Naive thymus-derived CD4-positive, alpha-beta T cell (primary cell): ENCODE measurements at regions not wholly inside any gene's neighbourhood (a gene's known extent, or its start where the extent isn't known, plus 50 kb on each side); places are given as distances from the start of the nearest gene placed in this dataset.

Experiments
- ATAC-seq: fragments of 150-1000 bp; cut with Tn5 transposase; 2 replicates; pipeline ENCODE4 v1.10.0; 2021; ENCODE audit warnings: mild to moderate bottlenecking, moderate library complexity
- CTCF ChIA-PET: fragments of 350-600 bp; sonication (Branson Sonifier 250); formaldehyde crosslinking; loops from one replicate; lab custom pipeline; 2021; ENCODE audit warnings: antibody characterized with exemption; lab: Charles Lee
- POLR2A ChIA-PET: fragments of 350-600 bp; sonication (Branson Sonifier 250); formaldehyde crosslinking; loops from one replicate; lab custom pipeline; 2021; ENCODE audit warnings: antibody characterized with exemption, inconsistent platforms; lab: Charles Lee
- DNase-seq, 9 donors: peaks; one replicate each; pipeline versions ENCODE4 v3.0.0 to v3.0.0-alpha.2; 2020 to 2022; ENCODE audit warnings: mixed read lengths in 1 of 9
- H3K27ac ChIP-seq: one replicate; pipeline ENCODE4 v1.7.0; 2013; ENCODE audit warnings: mild to moderate bottlenecking, low read depth, low read length, moderate library complexity
- H3K27me3 ChIP-seq, 2 donors: one replicate each; pipeline ENCODE4 v1.7.0; 2013; ENCODE audit warnings: low read length in 2 of 2, mild to moderate bottlenecking in 2 of 2, moderate library complexity in 2 of 2; ENCODE audit not compliant: control insufficient read depth in 2 of 2, insufficient read depth in 2 of 2
- H3K36me3 ChIP-seq, 3 experiments: 1 replicate in 2 of 3; 2 replicates in 1 of 3; pipeline ENCODE4 v1.7.0; 2013; ENCODE audit warnings: low read length in 3 of 3, mild to moderate bottlenecking in 3 of 3, moderate library complexity in 1 of 3; ENCODE audit not compliant: insufficient read depth in 3 of 3, control insufficient read depth in 2 of 3
- H3K4me1 ChIP-seq, 2 donors: one replicate each; pipeline ENCODE4 v1.7.0; 2013; ENCODE audit warnings: low read length in 2 of 2, mild to moderate bottlenecking in 2 of 2, moderate library complexity in 1 of 2; ENCODE audit not compliant: control insufficient read depth in 2 of 2, insufficient read depth in 2 of 2
- H3K4me3 ChIP-seq: 2 replicates; pipeline ENCODE4 v1.7.0; 2013; ENCODE audit warnings: mild to moderate bottlenecking, low read length
- H3K9me3 ChIP-seq, 3 experiments: 1 replicate in 2 of 3; 2 replicates in 1 of 3; pipeline ENCODE4 v1.7.0; 2013; ENCODE audit warnings: low read length in 3 of 3; ENCODE audit not compliant: control insufficient read depth in 2 of 3
- H3K27ac Mint-ChIP-seq, 9 donors: one replicate each; pipeline ENCODE4 v1.8.0; 2020 to 2022; ENCODE audit warnings: mixed read lengths in 9 of 9, mild to moderate bottlenecking in 8 of 9, moderate library complexity in 5 of 9, inconsistent platforms in 2 of 9
- H3K27me3 Mint-ChIP-seq, 5 donors: one replicate each; pipeline ENCODE4 v1.8.0; 2021 to 2022; ENCODE audit warnings: mixed read lengths in 5 of 5, mild to moderate bottlenecking in 1 of 5
- H3K36me3 Mint-ChIP-seq, 5 donors: one replicate each; pipeline ENCODE4 v1.8.0; 2020 to 2022; ENCODE audit warnings: mixed read lengths in 5 of 5, mild to moderate bottlenecking in 3 of 5, inconsistent platforms in 1 of 5
- H3K4me1 Mint-ChIP-seq, 7 donors: one replicate each; pipeline ENCODE4 v1.8.0; 2020 to 2022; ENCODE audit warnings: mixed read lengths in 7 of 7, mild to moderate bottlenecking in 3 of 7, inconsistent platforms in 1 of 7
- H3K4me3 Mint-ChIP-seq, 10 donors: one replicate each; pipeline ENCODE4 v1.8.0; 2020 to 2022; ENCODE audit warnings: mild to moderate bottlenecking in 10 of 10, mixed read lengths in 10 of 10, moderate library complexity in 6 of 10, inconsistent platforms in 2 of 10
- H3K9me3 Mint-ChIP-seq, 11 donors: one replicate each; pipeline ENCODE4 v1.8.0; 2020 to 2022; ENCODE audit warnings: mixed read lengths in 11 of 11, mild to moderate bottlenecking in 4 of 11, inconsistent platforms in 1 of 11, moderate library complexity in 1 of 11
- intact Hi-C, 2 donors: fragments of 100-400 bp; cut with micrococcal nuclease; formaldehyde crosslinking; loops; one replicate each; pipeline ENCODE4 v1.15.1; 2023

- no peaks in the 10 kb centered on the region for H3K9me3 Mint-ChIP-seq
- no peak for DNase-seq
- no peak overlapping the region for H3K27ac Mint-ChIP-seq
- no peaks in the 10 kb centered on the region for H3K4me1 ChIP-seq
- H3K4me1 Mint-ChIP-seq: no peaks in the 10 kb centered on the region
- no peak overlapping the region for H3K4me3 Mint-ChIP-seq
- H3K36me3 ChIP-seq: no peaks in the 10 kb centered on the region
- H3K27ac ChIP-seq: no peak overlapping the region
- peaks cover 6 to 35% (median 29%) of the 10 kb centered on the region in 5 donors for H3K27me3 Mint-ChIP-seq
- no peaks in the 10 kb centered on the region for H3K27me3 ChIP-seq
- H3K9me3 ChIP-seq: no peaks in the 10 kb centered on the region
- H3K4me3 ChIP-seq: no peak overlapping the region
- intact Hi-C loops: no loop called here
- POLR2A ChIA-PET: no interaction called here
- CTCF ChIA-PET: no interaction called here
- ATAC-seq: no peak
- no peaks in the 10 kb centered on the region for H3K36me3 Mint-ChIP-seq
These were observed 307.9 kb upstream of the SMARCA2 start for GRCh38 chr9:1707291-1707690.

GRCh38 chr9:1708219-1708618, 306.9 kb upstream of the SMARCA2 start:
- no peaks in the 10 kb centered on the region for H3K4me1 ChIP-seq
- no peak overlapping the region for H3K27ac ChIP-seq
- Mint-ChIP-seq H3K9me3 (no peaks in the 10 kb centered on the region), H3K36me3 (no peaks in the 10 kb centered on the region), H3K27ac (no peak overlapping the region), H3K4me3 (no peak overlapping the region), H3K4me1 (no peaks in the 10 kb centered on the region), H3K27me3 (peaks cover 8 to 35% (median 20%) of the 10 kb centered on the region in 5 donors)
- DNase-seq (no peak), ATAC-seq (no peak)
- H3K9me3 ChIP-seq: no peaks in the 10 kb centered on the region
- intact Hi-C loops: loop anchor here in 1 of 2 donors (2.0 kb wide), 1 partner anchor 359 kb away; no protein-coding TSS in a partner anchor
- H3K4me3 ChIP-seq: no peak overlapping the region
- H3K36me3 ChIP-seq: no peaks in the 10 kb centered on the region
- no peaks in the 10 kb centered on the region for H3K27me3 ChIP-seq
- ChIA-PET CTCF (interaction anchor here (1.0 to 1.2 kb wide), 2 partner anchors 12 to 389 kb away, joined by 3 read pairs; no protein-coding TSS in a partner anchor), POLR2A (no interaction called here)

GRCh38 chr9:1709347-1709746, 305.8 kb upstream of the SMARCA2 start:
- CTCF ChIA-PET: interaction anchor here (0.7 to 1.6 kb wide), 3 partner anchors 13 to 378 kb away, joined by 3 to 4 read pairs (median 3); no protein-coding TSS in a partner anchor
- H3K36me3 ChIP-seq: no peaks in the 10 kb centered on the region
- no peak for ATAC-seq

GRCh38 chr9:1712861-1713450, 302.2 kb upstream of the SMARCA2 start:
- Histone ChIP-seq H3K9me3 (no peaks in the 10 kb centered on the region), H3K4me3 (no peak overlapping the region), H3K4me1 (no peaks in the 10 kb centered on the region), H3K27me3 (no peaks in the 10 kb centered on the region), H3K27ac (no peak overlapping the region), H3K36me3 (no peaks in the 10 kb centered on the region)
- H3K4me1 Mint-ChIP-seq: no peaks in the 10 kb centered on the region
- POLR2A ChIA-PET: no interaction called here
- CTCF ChIA-PET: no interaction called here
- H3K4me3 Mint-ChIP-seq: no peak overlapping the region
- ATAC-seq (no peak), DNase-seq (no peak)
- H3K27me3 Mint-ChIP-seq: peaks cover 5 to 45% (median 25%) of the 10 kb centered on the region in 5 donors
- no peaks in the 10 kb centered on the region for H3K36me3 Mint-ChIP-seq
- intact Hi-C loops: no loop called here
- no peak overlapping the region for H3K27ac Mint-ChIP-seq
- H3K9me3 Mint-ChIP-seq: no peaks in the 10 kb centered on the region

More at GRCh38 chr9:1709347-1709746, 305.8 kb upstream of the SMARCA2 start:
- H3K27me3 Mint-ChIP-seq: peaks cover 8 to 37% (median 18%) of the 10 kb centered on the region in 5 donors
- no peaks in the 10 kb centered on the region for H3K4me1 Mint-ChIP-seq
- Histone ChIP-seq H3K27me3 (no peaks in the 10 kb centered on the region), H3K4me1 (no peaks in the 10 kb centered on the region), H3K27ac (no peak overlapping the region), H3K4me3 (no peak overlapping the region), H3K9me3 (no peaks in the 10 kb centered on the region)
- no peaks in the 10 kb centered on the region for H3K9me3 Mint-ChIP-seq
- H3K36me3 Mint-ChIP-seq: no peaks in the 10 kb centered on the region
- H3K27ac Mint-ChIP-seq: no peak overlapping the region
- intact Hi-C loops: loop anchor here (1.0 to 2.0 kb wide), 2 partner anchors 357 to 378 kb away; no protein-coding TSS in a partner anchor
- peak in 1 of 9 donors; percentile 1 for DNase-seq
- POLR2A ChIA-PET: no interaction called here
- no peak overlapping the region for H3K4me3 Mint-ChIP-seq

DNA sequence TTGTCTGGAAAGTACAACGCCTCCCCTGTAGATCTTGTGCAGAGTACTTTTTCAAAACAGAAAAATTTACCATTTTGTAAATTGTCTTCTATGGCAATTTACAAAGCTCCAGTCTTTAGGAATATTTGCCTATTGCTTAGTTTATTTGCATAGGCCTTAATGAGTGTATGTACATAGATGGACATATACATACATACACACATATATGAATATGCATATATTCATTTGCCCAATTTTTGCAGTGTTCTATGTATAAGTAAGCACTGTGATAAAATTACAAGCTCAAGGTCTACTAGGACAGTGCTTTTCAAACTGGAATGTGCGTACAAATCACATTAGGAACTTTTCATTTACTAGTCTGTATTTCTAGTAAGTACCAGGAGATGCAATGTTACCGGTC, 301.3 kb upstream of the SMARCA2 start:
- ChIA-PET POLR2A (no interaction called here), CTCF (no interaction called here)
- no peak for DNase-seq
- H3K27me3 Mint-ChIP-seq: peaks cover 5 to 45% (median 31%) of the 10 kb centered on the region in 5 donors
- H3K4me3 Mint-ChIP-seq: no peak overlapping the region
- no peak overlapping the region for H3K4me3 ChIP-seq
- H3K9me3 ChIP-seq: no peaks in the 10 kb centered on the region
- H3K36me3 Mint-ChIP-seq: peaks cover 0 to 2% (median 0%) of the 10 kb centered on the region in 5 donors
- H3K27me3 ChIP-seq: no peaks in the 10 kb centered on the region
- H3K4me1 ChIP-seq: no peaks in the 10 kb centered on the region
- H3K27ac ChIP-seq: no peak overlapping the region
- no peak overlapping the region for H3K27ac Mint-ChIP-seq
- ATAC-seq: no peak
- peaks cover 0 to 3% (median 2%) of the 10 kb centered on the region in 11 donors for H3K9me3 Mint-ChIP-seq
- intact Hi-C loops: no loop called here
- no peaks in the 10 kb centered on the region for H3K4me1 Mint-ChIP-seq
- H3K36me3 ChIP-seq: no peaks in the 10 kb centered on the region

- POLR2A ChIA-PET: no interaction called here
- no peaks in the 10 kb centered on the region for H3K4me1 Mint-ChIP-seq
- CTCF ChIA-PET: interaction anchor here (1.2 kb wide), 1 partner anchor 370 kb away, joined by 3 read pairs; no protein-coding TSS in a partner anchor
- H3K9me3 Mint-ChIP-seq: peaks cover 0 to 8% (median 3%) of the 10 kb centered on the region in 11 donors
- H3K9me3 ChIP-seq: no peaks in the 10 kb centered on the region
- no peak overlapping the region for H3K27ac Mint-ChIP-seq
- H3K36me3 ChIP-seq: no peaks in the 10 kb centered on the region
- ATAC-seq: no peak
- intact Hi-C loops: no loop called here
- H3K27me3 ChIP-seq: no peaks in the 10 kb centered on the region
- H3K27me3 Mint-ChIP-seq: peaks cover 0 to 48% (median 38%) of the 10 kb centered on the region in 5 donors
- no peak overlapping the region for H3K4me3 ChIP-seq
- no peak overlapping the region for H3K4me3 Mint-ChIP-seq
- no peaks in the 10 kb centered on the region for H3K4me1 ChIP-seq
- H3K27ac ChIP-seq: no peak overlapping the region
- H3K36me3 Mint-ChIP-seq: peaks cover 0 to 5% (median 0%) of the 10 kb centered on the region in 5 donors
- no peak for DNase-seq
These were observed 297.3 kb upstream of the SMARCA2 start for GRCh38 chr9:1717882-1718281.

- Mint-ChIP-seq H3K4me3 (no peak overlapping the region), H3K4me1 (no peaks in the 10 kb centered on the region), H3K36me3 (peaks cover 0 to 5% (median 0%) of the 10 kb centered on the region in 5 donors), H3K27ac (no peak overlapping the region), H3K27me3 (peaks cover 0 to 46% (median 38%) of the 10 kb centered on the region in 5 donors), H3K9me3 (peaks cover 0 to 8% (median 3%) of the 10 kb centered on the region in 11 donors)
- Histone ChIP-seq H3K27ac (no peak overlapping the region), H3K4me3 (no peak overlapping the region), H3K9me3 (no peaks in the 10 kb centered on the region), H3K4me1 (no peaks in the 10 kb centered on the region), H3K36me3 (no peaks in the 10 kb centered on the region), H3K27me3 (no peaks in the 10 kb centered on the region)
- ATAC-seq (no peak), DNase-seq (no peak)
- POLR2A ChIA-PET: no interaction called here
- CTCF ChIA-PET: interaction anchor here (1.2 kb wide), 1 partner anchor 369 kb away, joined by 3 read pairs; no protein-coding TSS in a partner anchor
- intact Hi-C loops: no loop called here
These were observed 296.3 kb upstream of the SMARCA2 start for GRCh38 chr9:1718836-1719235.
